ENCODE measurements at regions not wholly inside any gene's neighbourhood (a gene's known extent, or its start where the extent isn't known, plus 50 kb on each side); places are given as distances from the start of the nearest gene placed in this dataset.

DNA sequence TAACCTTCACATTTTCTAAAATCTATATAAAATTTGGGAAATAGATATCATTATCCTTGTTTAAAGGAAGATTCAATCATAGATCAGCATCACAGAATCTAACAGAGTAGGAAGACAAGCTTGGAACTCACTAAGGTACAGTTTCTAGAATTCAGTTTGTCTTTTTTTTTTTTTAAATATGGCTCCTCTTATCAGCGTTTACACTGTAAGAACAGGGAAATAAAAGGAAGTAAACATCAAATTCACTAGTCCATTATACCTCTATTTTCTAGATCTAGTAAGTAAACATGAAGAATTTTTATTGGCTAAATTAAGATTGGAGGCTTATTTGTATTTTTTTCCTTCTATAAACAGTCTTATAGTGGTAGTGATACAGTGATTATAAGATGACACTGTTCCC, 144.9 kb downstream of the LRIG3 start:
- no peak overlapping the region for H3K4me3 ChIP-seq (replicated peaks; ENCODE audit: low read depth, low read length)
- DNase-seq (ENCODE audit: extremely low read depth, insufficient read length): no peak
- H3K36me3 ChIP-seq (ENCODE audit: control insufficient read depth, insufficient read depth, low read length): no peaks in the 10 kb centered on the region
- no peaks in the 10 kb centered on the region for H3K27me3 ChIP-seq (replicated peaks; ENCODE audit: control insufficient read depth, insufficient read depth, low read length)
- TF ChIP-seq, protein P1, sequence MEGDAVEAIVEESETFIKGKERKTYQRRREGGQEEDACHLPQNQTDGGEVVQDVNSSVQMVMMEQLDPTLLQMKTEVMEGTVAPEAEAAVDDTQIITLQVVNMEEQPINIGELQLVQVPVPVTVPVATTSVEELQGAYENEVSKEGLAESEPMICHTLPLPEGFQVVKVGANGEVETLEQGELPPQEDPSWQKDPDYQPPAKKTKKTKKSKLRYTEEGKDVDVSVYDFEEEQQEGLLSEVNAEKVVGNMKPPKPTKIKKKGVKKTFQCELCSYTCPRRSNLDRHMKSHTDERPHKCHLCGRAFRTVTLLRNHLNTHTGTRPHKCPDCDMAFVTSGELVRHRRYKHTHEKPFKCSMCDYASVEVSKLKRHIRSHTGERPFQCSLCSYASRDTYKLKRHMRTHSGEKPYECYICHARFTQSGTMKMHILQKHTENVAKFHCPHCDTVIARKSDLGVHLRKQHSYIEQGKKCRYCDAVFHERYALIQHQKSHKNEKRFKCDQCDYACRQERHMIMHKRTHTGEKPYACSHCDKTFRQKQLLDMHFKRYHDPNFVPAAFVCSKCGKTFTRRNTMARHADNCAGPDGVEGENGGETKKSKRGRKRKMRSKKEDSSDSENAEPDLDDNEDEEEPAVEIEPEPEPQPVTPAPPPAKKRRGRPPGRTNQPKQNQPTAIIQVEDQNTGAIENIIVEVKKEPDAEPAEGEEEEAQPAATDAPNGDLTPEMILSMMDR (IDR thresholded peaks at IDR 0.05; ENCODE audit: insufficient read depth, low read length, poor library complexity, severe bottlenecking): no peak

DNA sequence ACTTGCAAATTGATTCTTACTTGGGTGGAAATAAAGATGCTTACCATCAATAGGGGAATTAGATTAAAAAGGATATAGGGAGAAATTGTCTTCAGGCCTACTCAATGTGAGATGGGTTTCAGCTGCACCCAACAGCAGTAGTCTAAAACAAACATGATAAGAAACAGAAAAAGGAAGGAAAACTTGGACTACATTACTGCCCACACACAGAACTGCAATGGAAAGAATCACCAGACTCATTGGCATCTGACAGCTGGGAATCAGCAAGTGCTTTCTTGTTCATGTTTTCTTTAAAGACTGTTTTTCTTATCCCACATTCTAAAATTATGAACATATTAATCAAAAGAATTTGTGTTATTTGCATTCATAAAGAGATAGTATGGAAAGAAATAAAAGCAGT, 144.2 kb downstream of the LRIG3 start:
- no peaks in the 10 kb centered on the region for H3K27me3 ChIP-seq (replicated peaks; ENCODE audit: control insufficient read depth, insufficient read depth, low read length)
- TF ChIP-seq, protein P1 (IDR thresholded peaks at IDR 0.05; ENCODE audit: insufficient read depth, low read length, poor library complexity, severe bottlenecking): no peak
- DNase-seq (ENCODE audit: extremely low read depth, insufficient read length): no peak
- no peak overlapping the region for H3K4me3 ChIP-seq (replicated peaks; ENCODE audit: low read depth, low read length)
- no peaks in the 10 kb centered on the region for H3K36me3 ChIP-seq (ENCODE audit: control insufficient read depth, insufficient read depth, low read length)

DNA sequence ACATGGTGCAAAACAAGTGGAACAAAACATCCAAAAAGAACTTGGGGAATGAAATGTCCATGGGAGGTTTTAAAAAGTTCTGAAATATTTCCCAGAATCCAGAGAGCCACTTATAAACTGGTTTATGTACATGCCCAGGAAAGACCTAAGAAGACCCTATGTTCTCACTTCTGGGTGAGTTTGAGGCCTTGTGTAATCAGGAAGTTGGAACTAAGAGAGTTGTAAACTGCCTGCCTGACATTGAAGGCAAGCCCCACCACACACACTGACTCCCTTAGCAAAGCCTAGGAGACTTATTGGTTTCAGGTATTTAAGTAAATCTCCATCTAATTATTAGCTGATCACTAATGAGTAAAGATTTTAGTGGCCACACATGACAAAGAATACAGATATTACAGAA, 142.5 kb downstream of the LRIG3 start:
- H3K27me3 ChIP-seq (replicated peaks; ENCODE audit: control insufficient read depth, insufficient read depth, low read length): no peaks in the 10 kb centered on the region
- DNase-seq (ENCODE audit: extremely low read depth, insufficient read length): no peak
- H3K4me3 ChIP-seq (replicated peaks; ENCODE audit: low read depth, low read length): no peak overlapping the region
- TF ChIP-seq, protein P1 (IDR thresholded peaks at IDR 0.05; ENCODE audit: insufficient read depth, low read length, poor library complexity, severe bottlenecking): no peak
- H3K36me3 ChIP-seq (ENCODE audit: control insufficient read depth, insufficient read depth, low read length): no peaks in the 10 kb centered on the region

DNA sequence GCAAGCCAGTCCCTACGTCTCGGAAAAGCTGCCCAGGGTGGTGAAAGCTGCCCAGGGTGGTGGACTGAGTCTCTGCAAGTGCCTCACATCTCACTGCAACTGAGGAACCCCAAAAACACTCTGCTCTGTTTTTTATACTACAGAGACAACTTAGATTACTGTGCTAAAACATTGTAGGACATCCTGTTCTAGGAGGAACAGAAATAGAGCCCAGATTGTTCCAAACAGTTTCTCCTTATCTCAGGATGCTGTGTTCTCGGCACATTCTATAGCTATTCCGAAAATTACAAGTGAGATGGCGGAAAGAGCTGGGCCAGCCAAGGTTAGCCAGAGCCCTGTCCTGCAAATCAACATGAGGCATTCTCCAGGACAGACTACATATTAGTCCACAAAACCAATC, 138.7 kb downstream of the LRIG3 start:
- Histone ChIP-seq H3K36me3 (ENCODE audit: control insufficient read depth, insufficient read depth, low read length) (no peaks in the 10 kb centered on the region), H3K27me3 (replicated peaks; ENCODE audit: control insufficient read depth, insufficient read depth, low read length) (no peaks in the 10 kb centered on the region), H3K4me3 (replicated peaks; ENCODE audit: low read depth, low read length) (no peak overlapping the region)
- DNase-seq (ENCODE audit: extremely low read depth, insufficient read length): no peak
- TF ChIP-seq, protein P1 (IDR thresholded peaks at IDR 0.05; ENCODE audit: insufficient read depth, low read length, poor library complexity, severe bottlenecking): no peak

DNA sequence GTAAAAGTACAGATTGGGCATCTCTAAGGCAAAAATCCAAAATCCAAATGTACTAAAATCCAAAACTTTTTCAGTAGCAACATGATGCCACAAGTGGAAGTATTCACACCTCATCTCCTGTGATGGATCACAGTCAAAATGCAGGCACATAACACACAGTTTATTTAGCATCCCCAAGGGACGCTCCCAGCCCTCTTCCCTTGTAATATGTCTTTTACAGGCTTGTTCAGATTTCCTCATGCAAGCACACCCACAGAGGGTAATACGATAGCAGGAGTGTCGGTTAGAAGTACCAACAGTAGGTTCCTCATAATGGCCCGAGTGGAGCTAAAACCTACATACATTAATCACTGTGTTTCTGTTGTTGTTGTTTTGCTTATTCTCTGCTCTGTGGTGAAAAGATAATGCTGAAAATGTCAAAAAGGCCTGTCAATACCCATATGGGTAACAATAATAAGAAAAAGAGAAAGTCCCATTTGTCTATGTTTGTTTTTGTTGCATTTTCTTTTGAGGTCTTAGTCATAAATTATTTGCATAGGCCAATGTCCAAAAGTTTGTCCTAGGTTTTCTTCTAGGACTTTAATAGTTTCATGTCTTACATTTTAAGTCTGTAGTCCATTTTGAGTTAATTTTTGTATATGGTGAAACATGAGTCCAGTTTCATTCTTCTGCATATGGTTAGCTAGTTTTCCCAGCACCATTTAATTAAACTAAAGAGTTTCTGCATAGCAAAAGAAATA, 133.1 kb downstream of the LRIG3 start:
- TF ChIP-seq, protein P1 (IDR thresholded peaks at IDR 0.05; ENCODE audit: insufficient read depth, low read length, poor library complexity, severe bottlenecking): no peak
- H3K4me3 ChIP-seq (replicated peaks; ENCODE audit: low read depth, low read length): no peak overlapping the region
- no peak for DNase-seq (ENCODE audit: extremely low read depth, insufficient read length)
- no peaks in the 10 kb centered on the region for H3K27me3 ChIP-seq (replicated peaks; ENCODE audit: control insufficient read depth, insufficient read depth, low read length)
- H3K36me3 ChIP-seq (ENCODE audit: control insufficient read depth, insufficient read depth, low read length): no peaks in the 10 kb centered on the region

DNA sequence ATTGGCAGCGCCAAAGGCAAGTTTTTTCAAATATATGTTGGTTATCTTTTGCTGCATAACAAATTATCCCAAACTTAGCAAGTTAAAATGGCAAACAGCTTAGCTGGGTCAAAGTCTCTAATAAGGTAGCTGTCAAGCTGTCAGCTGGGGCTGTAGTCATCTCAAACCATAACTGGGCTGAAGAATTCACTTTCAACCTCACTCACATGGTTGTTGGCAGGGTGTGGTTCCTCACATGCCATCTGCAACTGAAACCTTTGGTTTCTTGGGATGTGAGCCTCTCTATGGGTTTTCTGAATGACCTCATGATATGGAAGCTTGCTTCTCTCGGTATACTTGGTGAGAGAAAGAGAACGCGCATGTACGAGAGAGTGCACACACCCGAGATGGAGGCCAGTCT, 125.4 kb downstream of the LRIG3 start:
- no peaks in the 10 kb centered on the region for H3K27me3 ChIP-seq (replicated peaks; ENCODE audit: control insufficient read depth, insufficient read depth, low read length)
- TF ChIP-seq, protein P1 (IDR thresholded peaks at IDR 0.05; ENCODE audit: insufficient read depth, low read length, poor library complexity, severe bottlenecking): no peak
- no peak overlapping the region for H3K4me3 ChIP-seq (replicated peaks; ENCODE audit: low read depth, low read length)
- H3K36me3 ChIP-seq (ENCODE audit: control insufficient read depth, insufficient read depth, low read length): no peaks in the 10 kb centered on the region
- DNase-seq (ENCODE audit: extremely low read depth, insufficient read length): no peak

All from GM06990 (cell line).